Neuronal stem cell (in vitro differentiated cells): ENCODE measurements at regions not wholly inside any gene's neighbourhood (a gene's known extent, or its start where the extent isn't known, plus 50 kb on each side); places are given as distances from the start of the nearest gene placed in this dataset.

Source experiments
- DNase-seq: peaks from one replicate; pipeline ENCODE4 v3.0.0-alpha.2; 2013; ENCODE audit warnings: low spot score
- H2AFZ ChIP-seq: one replicate; pipeline ENCODE4 v1.6.1; 2013; ENCODE audit warnings: mild to moderate bottlenecking, low read length, inconsistent platforms
- H2AK5ac ChIP-seq: 2 replicates; pipeline ENCODE4 v1.6.1; 2013; ENCODE audit warnings: low read depth, mild to moderate bottlenecking, inconsistent platforms, low read length, moderate library complexity, mixed read lengths
- H2BK120ac ChIP-seq: 2 replicates; pipeline ENCODE4 v1.6.1; 2013; ENCODE audit warnings: low read depth, mild to moderate bottlenecking, inconsistent platforms, low read length, moderate library complexity, mixed read lengths
- H2BK12ac ChIP-seq: one replicate; pipeline ENCODE4 v1.6.1; 2013; ENCODE audit warnings: low read length, inconsistent platforms
- H2BK15ac ChIP-seq: 2 replicates; pipeline ENCODE4 v1.6.1; 2013; ENCODE audit warnings: mild to moderate bottlenecking, low read length, inconsistent platforms, mixed read lengths
- H2BK5ac ChIP-seq: one replicate; pipeline ENCODE4 v1.6.1; 2013; ENCODE audit warnings: inconsistent platforms, mild to moderate bottlenecking, low read length, moderate library complexity
- H3K14ac ChIP-seq: one replicate; pipeline ENCODE4 v1.6.1; 2013; ENCODE audit warnings: low read length, inconsistent platforms
- H3K18ac ChIP-seq: 2 replicates; pipeline ENCODE4 v1.6.1; 2013; ENCODE audit warnings: low read length, inconsistent platforms
- H3K23ac ChIP-seq: 2 replicates; pipeline ENCODE4 v1.6.1; 2013; ENCODE audit warnings: low read depth, mild to moderate bottlenecking, mixed read lengths, low read length, inconsistent platforms; ENCODE audit not compliant: poor library complexity
- H3K27ac ChIP-seq: replicated peaks from 3 replicates; pipeline ENCODE4 v1.5.1; 2013; ENCODE audit warnings: low read length, inconsistent platforms
- H3K27me3 ChIP-seq, 3 experiments: 2 replicates each; pipeline ENCODE4 v1.6.1; 2013; ENCODE audit warnings: low read length in 3 of 3, mild to moderate bottlenecking in 2 of 3, inconsistent platforms in 1 of 3, low read depth in 1 of 3, mixed read lengths in 1 of 3, moderate library complexity in 1 of 3; ENCODE audit not compliant: control insufficient read depth in 3 of 3, insufficient read depth in 3 of 3
- H3K36me3 ChIP-seq, 2 donors: replicated peaks in 1 of 2; 2 replicates each; pipeline ENCODE4 v1.6.1; 2013; ENCODE audit warnings: low read length in 2 of 2; ENCODE audit not compliant: control insufficient read depth in 2 of 2, insufficient read depth in 2 of 2
- H3K4ac ChIP-seq: 2 replicates; pipeline ENCODE4 v1.6.1; 2013; ENCODE audit warnings: inconsistent platforms, mild to moderate bottlenecking, low read length, moderate library complexity
- H3K4me1 ChIP-seq, 2 donors: 1 replicate in 1 of 2; 2 replicates in 1 of 2; pipeline ENCODE4 v1.6.1; 2013; ENCODE audit warnings: low read length in 2 of 2, low read depth in 1 of 2; ENCODE audit not compliant: control insufficient read depth in 2 of 2, insufficient read depth in 1 of 2
- H3K4me2 ChIP-seq: one replicate; pipeline ENCODE4 v1.6.1; 2013; ENCODE audit warnings: mild to moderate bottlenecking, low read length, inconsistent platforms; ENCODE audit not compliant: insufficient read depth, poor library complexity, severe bottlenecking
- H3K4me3 ChIP-seq, 2 donors: 2 replicates each; pipeline ENCODE4 v1.5.1; 2013; ENCODE audit warnings: low read length in 2 of 2, mild to moderate bottlenecking in 2 of 2, inconsistent platforms in 1 of 2, moderate library complexity in 1 of 2
- H3K79me1 ChIP-seq: one replicate; pipeline ENCODE4 v1.6.1; 2013; ENCODE audit warnings: low read depth, mild to moderate bottlenecking, inconsistent platforms, low read length, moderate library complexity
- H3K9ac ChIP-seq: one replicate; pipeline ENCODE4 v1.6.1; 2013; ENCODE audit warnings: mild to moderate bottlenecking, low read depth, low read length, inconsistent platforms; ENCODE audit not compliant: poor library complexity
- H3K9me3 ChIP-seq, 2 donors: replicated peaks in 1 of 2; 2 replicates each; pipeline versions ENCODE3 to v1.6.1; 2013; ENCODE audit warnings: low read length in 2 of 2, mild to moderate bottlenecking in 2 of 2, inconsistent platforms in 1 of 2, low read depth in 1 of 2, mixed read lengths in 1 of 2, moderate library complexity in 1 of 2; ENCODE audit not compliant: control insufficient read depth in 2 of 2, insufficient read depth in 1 of 2
- H4K8ac ChIP-seq: one replicate; pipeline ENCODE4 v1.6.1; 2013; ENCODE audit warnings: low read depth, mild to moderate bottlenecking, inconsistent platforms, low read length, moderate library complexity
- H4K91ac ChIP-seq: one replicate; pipeline ENCODE4 v1.6.1; 2013; ENCODE audit warnings: low read length, low read depth, mild to moderate bottlenecking, inconsistent platforms; ENCODE audit not compliant: poor library complexity
- WGBS, 2 donors: extraction: QIAGEN DNeasy Blood & Tissue Kit; methylation state at CpG; one replicate each; pipeline ENCODE4 v1.1.7; 2013; ENCODE audit warnings: missing lambda C conversion rate in 2 of 2, mixed read lengths in 1 of 2; ENCODE audit not compliant: insufficient read length in 2 of 2, insufficient replicate concordance in 1 of 2; ENCODE audit errors: extremely low coverage in 2 of 2; 5-methylcytosine and 5-hydroxymethylcytosine counted together

DNA sequence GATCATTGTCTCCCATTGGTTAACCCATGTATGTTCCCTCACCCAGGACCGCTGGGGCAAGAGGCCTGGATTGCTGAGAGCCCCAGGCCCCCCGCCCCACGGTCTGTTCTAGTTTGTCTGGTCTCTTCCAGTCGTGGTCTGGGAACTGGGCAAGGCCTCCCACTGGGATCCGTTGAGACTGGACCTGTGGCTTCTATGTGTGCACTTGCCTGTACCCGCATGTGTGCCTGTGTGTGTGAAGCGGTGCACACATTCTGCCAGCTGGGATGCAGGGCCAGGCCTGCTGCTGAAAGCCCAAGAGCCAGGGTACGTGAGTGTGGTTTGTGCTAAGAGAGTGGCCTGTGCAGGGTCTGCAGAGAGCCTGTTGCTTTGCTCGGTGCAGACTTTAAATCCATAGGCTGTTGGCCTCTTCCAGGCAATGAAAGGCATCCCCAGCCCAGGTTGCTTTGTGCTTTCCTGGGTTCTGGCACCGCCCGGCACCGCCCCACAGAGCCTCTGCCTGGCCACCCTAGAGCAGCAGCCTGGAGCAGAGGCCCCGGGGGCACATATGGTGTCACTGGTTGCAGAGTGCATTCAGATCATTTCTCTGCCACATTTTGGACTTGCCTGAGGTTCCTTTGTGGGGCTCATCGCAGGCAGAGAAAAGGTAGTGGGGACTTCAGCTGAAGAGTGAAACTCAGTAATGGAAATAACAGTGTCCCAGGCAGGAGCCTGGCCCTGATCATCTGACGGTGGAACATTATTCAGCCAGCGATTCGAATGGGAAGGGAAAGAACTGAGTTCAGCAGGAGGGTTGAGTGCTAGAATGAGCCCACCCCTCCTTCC, 215.5 kb downstream of the GLRX3 start:
- no peak for DNase-seq
- no peak overlapping the region for H3K9ac ChIP-seq
- no peak overlapping the region for H3K4me3 ChIP-seq
- H3K14ac ChIP-seq, result no peak overlapping the region
- H4K91ac ChIP-seq, result no peak overlapping the region
- no peaks in the 10 kb centered on the region for H3K4me1 ChIP-seq
- H2BK120ac ChIP-seq, result no peak overlapping the region
- H3K23ac ChIP-seq, result peak overlapping the region; percentile 10
- H2BK12ac ChIP-seq, result no peak overlapping the region
- H3K27me3 ChIP-seq, result no peaks in the 10 kb centered on the region
- H2BK5ac ChIP-seq, result peak overlapping the region; percentile 11
- H3K4ac ChIP-seq, result no peak overlapping the region
- H2AK5ac ChIP-seq, result no peak overlapping the region
- H3K4me2 ChIP-seq, result no peak overlapping the region
- no peaks in the 10 kb centered on the region for H3K79me1 ChIP-seq
- H3K36me3 ChIP-seq, result no peaks in the 10 kb centered on the region
- H2BK15ac ChIP-seq, result no peak overlapping the region
- H3K18ac ChIP-seq, result peak overlapping the region; percentile 45
- no peak overlapping the region for H3K27ac ChIP-seq
- H3K9me3 ChIP-seq, result no peaks in the 10 kb centered on the region
- no CpG with 5 or more reads among the region's 17 CpGs for WGBS, 2 donors
- H4K8ac ChIP-seq, result no peak overlapping the region
- H2AFZ ChIP-seq, result no peak overlapping the region

DNA sequence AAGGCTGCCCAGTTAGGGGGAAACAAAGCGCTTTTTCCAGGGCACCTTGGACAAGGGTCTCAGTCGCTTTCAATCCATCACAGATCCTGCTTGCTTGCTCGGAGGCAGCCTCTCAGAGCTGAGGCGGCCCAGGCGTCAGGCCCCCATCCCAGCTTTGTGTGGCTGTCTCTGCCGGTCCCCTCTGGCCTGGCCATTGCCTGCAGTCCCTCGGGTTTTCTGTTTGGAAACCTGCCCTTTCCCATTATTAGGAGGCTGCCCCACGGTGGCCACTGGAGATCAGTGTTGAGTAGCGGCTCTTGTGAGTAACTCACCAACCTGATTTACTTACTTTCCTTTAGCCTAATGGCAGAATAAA, 216.1 kb downstream of the GLRX3 start:
- Histone ChIP-seq H2AFZ (no peak overlapping the region), H3K18ac (peak overlapping the region; percentile 44), H2BK120ac (no peak overlapping the region), H2BK15ac (no peak overlapping the region), H3K36me3 (no peaks in the 10 kb centered on the region), H3K23ac (peak overlapping the region; percentile 10), H3K4ac (no peak overlapping the region), H3K27me3 (no peaks in the 10 kb centered on the region), H3K9me3 (no peaks in the 10 kb centered on the region), H3K9ac (no peak overlapping the region), H3K4me2 (no peak overlapping the region), H4K91ac (no peak overlapping the region), H3K4me3 (no peak overlapping the region), H3K27ac (no peak overlapping the region), H2BK12ac (no peak overlapping the region), H4K8ac (no peak overlapping the region), H2BK5ac (peak overlapping the region; percentile 11), H3K14ac (no peak overlapping the region), H3K4me1 (no peaks in the 10 kb centered on the region), H2AK5ac (no peak overlapping the region), H3K79me1 (no peaks in the 10 kb centered on the region)
- WGBS, 2 donors, result no CpG with 5 or more reads among the region's 9 CpGs
- no peak for DNase-seq

DNA sequence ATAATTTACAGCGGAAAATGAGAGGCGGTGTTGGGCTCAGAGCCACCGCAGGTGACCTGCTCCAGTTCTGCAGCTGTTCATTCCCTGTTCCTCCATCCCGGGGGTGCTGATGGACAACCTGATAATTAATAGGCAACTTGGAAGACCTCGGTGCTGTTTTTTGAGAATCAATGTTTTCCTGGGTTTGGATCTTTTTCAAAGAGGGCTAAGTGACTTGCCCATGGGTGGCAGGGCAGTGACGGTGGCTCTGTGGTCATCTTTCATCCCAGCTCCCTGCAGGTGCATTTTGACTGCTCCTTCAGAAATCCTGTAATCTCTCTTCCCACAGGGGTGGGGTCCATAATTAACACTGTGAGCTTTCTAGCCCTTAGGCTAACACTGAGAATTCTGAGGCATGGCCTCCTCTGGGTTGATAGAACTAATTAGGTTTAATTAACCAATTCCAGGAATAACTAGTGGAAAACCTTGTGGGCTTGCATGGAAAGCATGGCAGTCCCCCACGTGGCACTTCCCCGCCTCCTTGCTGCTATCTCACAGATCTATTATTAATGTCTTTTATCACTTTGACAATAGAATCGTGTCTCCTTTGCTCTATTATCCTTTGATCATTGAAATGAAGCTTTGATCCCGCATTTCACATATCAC, 217.9 kb downstream of the GLRX3 start:
- DNase-seq, result no peak
- H3K4me3 ChIP-seq, result no peak overlapping the region
- no peak overlapping the region for H3K18ac ChIP-seq
- no peak overlapping the region for H2BK5ac ChIP-seq
- H3K79me1 ChIP-seq, result no peaks in the 10 kb centered on the region
- no peak overlapping the region for H3K9ac ChIP-seq
- H3K27me3 ChIP-seq, result no peaks in the 10 kb centered on the region
- H2BK120ac ChIP-seq, result no peak overlapping the region
- no peak overlapping the region for H2BK15ac ChIP-seq
- no peak overlapping the region for H3K27ac ChIP-seq
- no peaks in the 10 kb centered on the region for H3K9me3 ChIP-seq
- H3K36me3 ChIP-seq, result no peaks in the 10 kb centered on the region
- no peak overlapping the region for H2AFZ ChIP-seq
- H3K4ac ChIP-seq, result no peak overlapping the region
- no peak overlapping the region for H4K91ac ChIP-seq
- no peak overlapping the region for H2AK5ac ChIP-seq
- no CpG with 5 or more reads among the region's 10 CpGs for WGBS, 2 donors
- no peak overlapping the region for H3K4me2 ChIP-seq
- H3K14ac ChIP-seq, result no peak overlapping the region
- H3K4me1 ChIP-seq, result peaks cover 0 to 2% of the 10 kb centered on the region in 2 donors
- no peak overlapping the region for H3K23ac ChIP-seq
- H2BK12ac ChIP-seq, result no peak overlapping the region
- H4K8ac ChIP-seq, result no peak overlapping the region

DNA sequence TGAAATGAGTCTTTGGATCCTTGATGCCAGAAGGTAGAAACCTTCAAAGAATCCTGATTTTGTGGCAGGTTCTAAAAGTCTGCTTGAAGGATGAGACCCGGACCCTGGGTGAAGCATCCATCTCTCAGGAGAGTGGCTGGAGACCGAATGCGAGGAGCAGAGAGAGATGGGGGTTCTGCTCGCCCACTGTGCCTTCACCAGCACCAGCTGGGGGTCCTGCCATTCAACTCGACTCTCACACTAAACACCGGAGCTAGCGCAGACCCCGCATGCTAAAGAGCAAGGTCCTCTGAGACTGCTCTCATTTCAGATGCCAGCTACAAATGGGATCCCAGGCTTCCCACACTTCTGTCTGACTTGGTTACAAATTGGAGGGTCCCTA, 218.4 kb downstream of the GLRX3 start:
- Histone ChIP-seq H2BK15ac (no peak overlapping the region), H3K9me3 (no peaks in the 10 kb centered on the region)

More for the DNA sequence above, 218.4 kb downstream of the GLRX3 start:
- WGBS, 2 donors, result no CpG with 5 or more reads among the region's 8 CpGs
- no peak overlapping the region for H3K4me3 ChIP-seq
- no peak overlapping the region for H3K4me2 ChIP-seq
- H4K8ac ChIP-seq, result no peak overlapping the region
- no peak overlapping the region for H4K91ac ChIP-seq
- no peaks in the 10 kb centered on the region for H3K27me3 ChIP-seq
- no peak overlapping the region for H3K9ac ChIP-seq
- H2AFZ ChIP-seq, result no peak overlapping the region
- no peaks in the 10 kb centered on the region for H3K79me1 ChIP-seq
- H2AK5ac ChIP-seq, result no peak overlapping the region
- H3K27ac ChIP-seq, result no peak overlapping the region
- no peak overlapping the region for H3K23ac ChIP-seq
- no peak overlapping the region for H3K18ac ChIP-seq
- no peak overlapping the region for H3K4ac ChIP-seq
- no peaks in the 10 kb centered on the region for H3K36me3 ChIP-seq
- no peak overlapping the region for H2BK12ac ChIP-seq
- H2BK120ac ChIP-seq, result no peak overlapping the region
- H3K4me1 ChIP-seq, result peaks cover 0 to 2% of the 10 kb centered on the region in 2 donors
- no peak overlapping the region for H3K14ac ChIP-seq
- no peak overlapping the region for H2BK5ac ChIP-seq
- DNase-seq, result no peak
